RWPE1 (cell line): ENCODE measurements at regions not wholly inside any gene's neighbourhood (a gene's known extent, or its start where the extent isn't known, plus 50 kb on each side); places are given as distances from the start of the nearest gene placed in this dataset.

Source experiments
- CTCF ChIA-PET: fragments of 350-600 bp; sonication (Branson Sonifier 250); formaldehyde crosslinking; extraction: SDS; loops from one replicate; lab custom pipeline; 2021; lab: Yijun Ruan, JAX
- POLR2A ChIA-PET: fragments of 400-600 bp; formaldehyde crosslinking; extraction: SDS; loops from one replicate; lab custom pipeline; 2020; ENCODE audit warnings: antibody characterized with exemption; ENCODE audit not compliant: low non-redundant PET; lab: Yijun Ruan, JAX
- DNase-seq: peaks from one replicate; pipeline ENCODE4 v3.0.0; 2012; ENCODE audit warnings: low spot score
- H3K27ac ChIP-seq: fragments of 450-650 bp; 2 replicates; pipeline ENCODE4 v1.5.1; 2017
- CTCF ChIP-seq: fragments of 450-650 bp; conservative IDR thresholded peaks from 2 replicates; pipeline ENCODE4 v1.5.1; 2017; ENCODE audit warnings: low read depth, mild to moderate bottlenecking

DNA sequence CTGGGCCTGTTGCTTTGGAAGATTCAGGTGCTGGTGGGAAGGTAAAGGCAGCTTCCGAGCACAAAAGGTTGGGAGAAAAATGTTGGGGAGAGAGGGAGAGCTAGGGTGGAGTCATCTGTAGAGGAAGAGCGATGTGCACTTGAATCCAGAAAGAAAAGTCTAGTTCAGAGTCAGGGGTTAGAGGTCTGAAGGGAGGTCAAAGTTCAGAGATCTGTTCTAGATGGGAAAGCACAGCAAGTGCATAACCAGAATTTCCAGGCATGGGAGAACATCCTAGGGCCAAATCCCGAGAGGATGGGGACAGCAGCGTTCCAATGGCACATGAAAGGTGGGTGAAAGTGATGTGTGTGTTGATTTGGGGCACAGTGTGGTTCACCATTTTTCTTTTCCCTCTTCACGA lies 51.5 kb upstream of the MKLN1 start:
- TF ChIP-seq CTCF, result no peak
- H3K27ac ChIP-seq, result no peak overlapping the region
- no peak for DNase-seq
- CTCF ChIA-PET, result no interaction called here
- POLR2A ChIA-PET, result no interaction called here

- H3K27ac ChIP-seq, result no peak overlapping the region
- DNase-seq, result no peak
- no peak for TF ChIP-seq CTCF
- CTCF ChIA-PET, result no interaction called here
- POLR2A ChIA-PET, result no interaction called here
These were observed 50.9 kb upstream of the MKLN1 start for GRCh38 chr7:131276748-131277147.
